Stimulated activated CD4-positive, alpha-beta T cell treated with anti-CD3 and anti-CD28 coated beads, TNF-alpha, amount 100 ng/mL, for 48 hours (primary cell): ENCODE measurements at regions not wholly inside any gene's neighbourhood (a gene's known extent, or its start where the extent isn't known, plus 50 kb on each side); places are given as distances from the start of the nearest gene placed in this dataset.
"Not testable (repeated sequence)": the region's sequence is repeated elsewhere in the genome, so short reads cannot be mapped to it uniquely, and the experiment has no call there.

Source experiments
- DNase-seq, 3 donors: peaks; one replicate each; pipeline ENCODE4 v3.0.0-alpha.2; 2020; ENCODE audit warnings: low read depth in 3 of 3

- no peak for DNase-seq
These were observed 562.1 kb upstream of the ADGRL3 start for GRCh38 chr4:60637976-60638375.

GRCh38 chr4:60648774-60649173, 551.4 kb upstream of the ADGRL3 start:
- DNase-seq: no peak

DNA sequence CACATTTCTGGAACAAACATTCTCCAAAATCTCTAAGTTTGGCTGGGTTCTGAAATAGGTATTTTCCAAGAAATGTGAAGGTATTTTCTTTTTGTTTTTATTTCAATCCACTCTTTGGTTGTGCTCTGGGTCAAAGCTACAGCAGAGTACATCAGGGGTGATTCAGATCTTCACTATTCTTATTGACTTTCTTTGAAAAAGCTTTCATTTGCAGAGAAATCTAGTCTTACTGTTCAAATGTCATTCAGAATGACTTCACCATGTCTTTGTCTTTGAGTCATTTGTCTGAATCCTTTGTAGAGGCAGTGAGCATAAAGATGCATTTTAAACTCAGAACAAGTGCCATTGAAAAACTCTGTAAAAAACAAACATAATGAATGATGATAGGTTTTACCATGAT, 547.2 kb upstream of the ADGRL3 start:
- no peak for DNase-seq

DNA sequence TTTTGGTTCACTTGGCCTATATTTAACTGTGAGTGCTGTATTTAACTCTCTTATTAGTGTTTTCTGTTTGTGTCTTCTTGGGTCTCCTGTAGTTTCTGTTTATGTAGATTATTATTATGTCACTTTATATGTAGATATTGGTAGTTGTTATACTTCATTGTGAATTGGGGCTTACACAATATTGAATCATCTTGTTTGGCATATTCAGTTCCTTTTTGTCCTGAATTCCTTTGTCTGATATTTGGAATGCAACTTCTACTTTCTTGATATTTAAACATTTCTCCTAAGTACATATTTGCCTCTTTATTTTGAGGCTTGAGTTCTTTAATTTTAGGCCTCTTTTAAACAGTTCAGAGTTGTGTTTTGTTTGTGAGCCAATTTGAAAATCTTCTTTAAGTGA, 544.8 kb upstream of the ADGRL3 start:
- no peak for DNase-seq

GRCh38 chr4:60656171-60656570, 544.0 kb upstream of the ADGRL3 start:
- DNase-seq: no peak

GRCh38 chr4:60657041-60657440, 543.1 kb upstream of the ADGRL3 start:
- DNase-seq: no peak

GRCh38 chr4:60657807-60658206, 542.3 kb upstream of the ADGRL3 start:
- no peak for DNase-seq

GRCh38 chr4:60663769-60664168, 536.4 kb upstream of the ADGRL3 start:
- no peak for DNase-seq

DNA sequence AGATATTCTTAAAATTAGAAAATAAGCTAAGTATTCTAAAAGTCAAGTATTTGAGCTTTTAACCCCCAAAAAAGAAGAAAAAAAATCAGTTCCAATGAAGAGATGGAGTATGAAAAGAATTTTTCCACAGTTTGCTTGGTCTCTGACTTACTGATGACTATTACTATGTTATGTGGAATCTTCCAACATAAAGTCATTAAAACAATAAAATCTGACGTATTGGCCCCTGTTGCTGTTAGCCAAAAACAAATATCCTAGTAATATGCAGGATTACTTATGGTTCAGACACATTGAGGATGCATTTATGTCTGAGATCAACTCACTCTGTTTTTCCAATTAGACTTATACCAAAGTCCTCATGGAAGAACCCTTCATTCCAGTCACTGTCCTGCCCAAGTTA, 517.2 kb upstream of the ADGRL3 start:
- no peak for DNase-seq

- no peak for DNase-seq
These were observed 516.8 kb upstream of the ADGRL3 start for GRCh38 chr4:60683357-60683756.

GRCh38 chr4:60683973-60684372, 516.2 kb upstream of the ADGRL3 start:
- DNase-seq: no peak

DNA sequence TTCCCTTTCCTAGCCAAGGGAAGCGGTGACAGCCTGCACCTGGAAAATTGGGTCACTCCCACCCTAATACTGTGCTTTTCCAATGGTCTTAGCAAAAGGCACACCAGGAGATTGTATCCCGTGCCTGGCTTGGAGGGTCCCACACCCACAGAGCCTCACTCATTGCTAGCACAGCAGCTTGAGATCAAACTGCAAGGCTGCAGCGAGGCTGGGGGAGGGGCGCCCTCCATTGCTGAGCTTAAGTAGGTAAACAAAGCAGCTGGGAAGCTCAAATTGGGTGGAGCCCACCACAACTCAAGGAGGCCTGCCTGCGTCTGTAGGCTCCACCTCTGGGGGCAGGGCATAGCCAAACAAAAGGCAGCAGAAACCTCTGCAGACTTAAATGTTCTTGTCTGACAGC, 504.1 kb upstream of the ADGRL3 start:
- DNase-seq: not testable (repeated sequence)

GRCh38 chr4:60709061-60709460, 491.1 kb upstream of the ADGRL3 start:
- no peak for DNase-seq

DNA sequence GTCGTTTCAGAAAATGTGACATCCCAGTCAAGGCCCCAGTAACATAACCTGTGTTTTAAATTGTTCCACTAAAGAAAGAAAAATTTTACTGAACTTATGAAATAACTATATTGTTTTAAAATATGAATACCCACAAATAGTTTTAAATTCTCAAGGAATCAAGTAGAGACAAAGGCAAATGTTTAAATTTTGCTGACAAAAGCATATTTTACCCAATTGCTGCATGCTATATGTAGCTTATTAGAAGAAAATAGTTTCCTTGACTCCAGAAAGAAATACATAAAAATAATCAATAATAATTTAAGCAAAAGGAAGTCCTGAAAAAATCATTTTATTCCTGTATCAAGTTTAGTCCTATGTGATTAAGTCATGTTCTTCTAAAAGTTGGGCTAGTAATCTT, 481.3 kb upstream of the ADGRL3 start:
- DNase-seq: no peak

DNA sequence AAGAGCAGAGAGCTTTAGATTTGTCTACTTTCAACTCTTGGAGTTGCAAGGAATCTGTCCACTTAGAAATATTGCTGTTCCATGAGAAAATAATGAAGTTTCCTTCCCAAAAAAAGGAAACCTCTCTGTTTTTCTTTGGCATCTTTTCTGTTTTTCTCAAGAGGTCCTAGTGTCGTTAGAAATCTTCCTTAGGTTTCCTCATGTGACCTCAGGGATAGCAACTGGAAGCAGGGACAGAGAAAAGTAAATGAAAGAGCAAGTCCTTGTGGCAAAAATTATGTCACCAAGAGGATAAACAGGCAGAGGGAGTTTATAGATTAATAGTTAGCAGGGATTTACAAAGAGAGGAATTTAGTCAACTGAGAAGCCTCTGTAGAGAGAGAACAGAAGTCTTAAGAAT, 478.4 kb upstream of the ADGRL3 start:
- no peak for DNase-seq

DNA sequence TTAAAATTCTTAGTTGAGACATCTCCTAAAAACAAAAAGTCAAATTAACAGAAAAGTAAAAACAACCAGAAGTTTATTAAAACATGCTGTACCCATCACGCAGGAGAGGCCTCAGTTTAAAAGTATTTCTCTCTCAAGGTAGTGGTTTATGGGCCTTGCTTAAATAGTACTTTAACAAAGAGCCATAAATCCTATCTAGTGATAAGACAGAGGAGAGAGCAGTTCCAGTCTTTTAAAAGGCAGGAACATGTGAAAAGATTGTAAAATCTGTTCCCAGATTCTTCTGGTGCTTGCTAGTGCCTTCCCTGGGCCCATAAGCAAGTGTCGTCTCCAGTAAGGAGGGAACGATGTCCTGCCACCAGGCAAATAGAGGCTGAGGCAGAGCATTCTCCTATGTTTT, 476.3 kb upstream of the ADGRL3 start:
- no peak for DNase-seq

GRCh38 chr4:60724623-60725022, 475.5 kb upstream of the ADGRL3 start:
- DNase-seq: no peak

- DNase-seq: no peak
These were observed 473.3 kb upstream of the ADGRL3 start for GRCh38 chr4:60726779-60727178.

GRCh38 chr4:60729194-60729593, 470.9 kb upstream of the ADGRL3 start:
- no peak for DNase-seq

DNA sequence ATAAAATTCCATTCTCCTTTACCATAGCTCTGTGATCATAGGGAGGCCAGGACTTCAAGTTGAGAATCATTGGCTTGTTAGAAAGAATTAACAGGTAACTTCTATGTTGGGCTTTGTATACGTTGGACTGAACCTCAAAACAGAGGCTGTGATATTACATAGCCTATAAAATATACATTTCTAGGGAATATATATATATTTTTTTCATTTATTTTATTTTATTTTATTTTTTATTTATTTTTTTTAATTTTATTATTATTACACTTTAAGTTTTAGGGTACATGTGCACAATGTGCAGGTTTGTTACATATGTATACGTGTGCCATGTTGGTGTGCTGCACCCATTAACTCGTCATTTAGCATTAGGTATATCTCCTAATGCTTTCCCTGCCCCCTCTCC, 470.4 kb upstream of the ADGRL3 start:
- not testable (repeated sequence) for DNase-seq

- no peak for DNase-seq
These were observed 462.3 kb upstream of the ADGRL3 start for GRCh38 chr4:60737858-60738257.

DNA sequence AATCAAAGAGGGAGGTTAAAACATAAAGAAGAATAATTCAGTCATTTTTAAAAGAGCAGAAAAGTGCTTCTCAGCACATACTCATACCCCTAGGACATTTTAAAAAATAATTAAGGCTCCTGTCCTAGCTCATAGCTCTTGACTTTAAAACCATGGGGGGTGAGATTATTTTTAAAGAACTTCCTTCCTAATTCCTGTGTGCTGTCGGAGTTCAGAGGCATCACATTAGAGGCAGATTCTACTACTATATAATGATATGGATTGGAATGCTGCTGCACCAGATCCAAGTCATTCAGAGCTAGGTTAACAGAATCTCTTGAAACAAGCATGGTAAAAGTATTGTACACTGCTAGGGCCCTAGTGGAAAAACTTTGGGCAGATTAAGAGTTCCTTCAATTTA, 456.5 kb upstream of the ADGRL3 start:
- no peak for DNase-seq

DNA sequence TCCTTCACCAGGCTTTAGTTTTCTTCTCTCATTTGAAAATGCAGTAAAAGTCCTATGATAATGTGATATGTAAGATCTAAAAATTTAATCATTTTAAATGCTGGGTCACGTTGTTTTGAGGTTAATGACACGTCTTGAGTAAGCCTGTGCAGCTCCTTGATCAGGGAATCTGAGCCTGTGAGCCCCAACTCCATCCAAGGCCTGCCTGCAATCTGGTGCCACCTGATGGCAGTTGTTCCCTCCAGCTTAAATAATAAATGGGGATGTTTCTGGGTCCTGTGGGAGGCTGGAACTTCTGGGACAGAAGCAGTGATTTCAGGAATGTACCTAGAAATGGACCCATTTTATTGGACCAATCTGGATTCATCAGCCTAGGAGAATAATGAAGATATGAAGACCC, 455.4 kb upstream of the ADGRL3 start:
- no peak for DNase-seq

GRCh38 chr4:60745800-60746571, 454.1 kb upstream of the ADGRL3 start:
- DNase-seq: no peak
